Islet precursor cell (in vitro differentiated cells): ENCODE measurements at regions not wholly inside any gene's neighbourhood (a gene's known extent, or its start where the extent isn't known, plus 50 kb on each side); places are given as distances from the start of the nearest gene placed in this dataset.

ENCODE experiments used
- DNase-seq: peaks from one replicate; pipeline ENCODE4 v3.0.0-alpha.2; 2018

DNA sequence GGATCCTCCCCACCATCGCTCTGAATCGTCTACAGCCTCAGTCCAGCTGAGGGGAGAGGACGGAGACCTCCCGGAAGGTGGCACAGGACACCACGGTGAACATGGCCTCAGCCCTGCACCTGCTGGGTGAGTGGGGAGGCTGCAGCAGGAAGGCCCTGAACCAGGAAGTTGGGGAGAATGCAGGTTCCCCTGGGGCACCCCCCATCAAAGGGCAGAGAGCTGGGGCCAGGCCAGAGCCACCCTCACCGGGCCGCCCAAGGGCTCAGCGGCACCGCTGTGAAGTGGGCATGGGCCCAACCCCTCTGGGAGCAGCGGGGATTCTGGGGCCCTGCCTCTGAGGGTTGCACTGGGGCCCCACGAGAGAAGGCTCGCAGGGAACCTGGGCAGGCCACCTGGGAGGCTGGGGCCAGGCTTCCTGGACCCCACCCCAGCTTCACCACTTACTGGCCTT is 98.7 kb downstream of the MICALL2 start:
- no peak for DNase-seq

DNA sequence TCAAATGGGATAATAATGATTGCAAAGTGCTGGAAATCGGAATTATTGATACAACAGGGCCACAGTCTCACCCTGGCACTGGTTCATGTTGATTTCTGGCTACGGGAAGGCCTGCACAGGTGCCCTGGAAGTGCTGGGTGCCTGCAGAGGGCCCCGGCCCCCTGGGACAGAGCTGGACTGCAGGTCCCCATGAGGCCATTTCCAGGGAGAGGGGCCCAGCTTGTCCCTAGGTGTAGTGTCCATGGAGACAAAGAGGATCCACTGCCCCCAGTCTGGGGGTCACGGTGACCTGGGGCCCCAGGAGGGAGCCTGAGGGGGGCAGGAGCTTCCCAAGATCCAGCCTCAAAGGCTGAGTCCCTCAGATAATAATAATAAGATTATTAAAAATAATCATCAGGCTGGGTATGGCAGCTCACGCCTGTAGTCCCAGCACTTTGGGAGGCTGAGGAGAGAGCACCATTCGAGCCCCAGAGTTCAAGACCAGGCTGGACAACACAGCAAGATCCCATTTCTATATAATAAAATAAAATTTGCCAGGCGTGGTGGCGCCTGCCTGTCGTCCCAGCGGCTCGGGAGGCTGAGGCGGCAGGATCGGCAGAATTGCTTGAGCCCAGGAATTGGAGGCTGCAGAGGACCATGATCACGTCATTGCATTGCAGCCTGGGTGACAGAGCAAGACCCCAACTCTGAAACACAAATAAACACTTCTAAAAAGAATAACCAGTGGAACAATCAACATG is 98.1 kb downstream of the MICALL2 start:
- no peak for DNase-seq

DNA sequence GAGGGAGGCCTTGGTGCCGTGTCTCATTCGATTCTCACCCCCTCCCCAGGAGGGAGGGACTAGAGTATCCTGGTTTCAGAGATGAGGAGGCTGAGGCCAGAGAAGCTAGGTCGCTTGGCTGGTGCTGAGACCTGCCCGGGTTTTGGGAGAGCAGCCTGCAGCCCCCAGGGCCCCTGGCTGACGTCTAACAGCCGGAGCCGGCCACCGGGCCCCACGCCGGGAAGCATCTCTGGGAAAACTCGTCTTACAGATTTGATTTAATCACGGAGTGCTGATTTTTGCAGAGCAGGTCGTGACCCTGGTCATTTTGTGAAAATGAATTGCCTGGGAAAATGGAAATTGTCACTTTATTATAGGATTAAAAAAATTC is 97.5 kb downstream of the MICALL2 start:
- no peak for DNase-seq

DNA sequence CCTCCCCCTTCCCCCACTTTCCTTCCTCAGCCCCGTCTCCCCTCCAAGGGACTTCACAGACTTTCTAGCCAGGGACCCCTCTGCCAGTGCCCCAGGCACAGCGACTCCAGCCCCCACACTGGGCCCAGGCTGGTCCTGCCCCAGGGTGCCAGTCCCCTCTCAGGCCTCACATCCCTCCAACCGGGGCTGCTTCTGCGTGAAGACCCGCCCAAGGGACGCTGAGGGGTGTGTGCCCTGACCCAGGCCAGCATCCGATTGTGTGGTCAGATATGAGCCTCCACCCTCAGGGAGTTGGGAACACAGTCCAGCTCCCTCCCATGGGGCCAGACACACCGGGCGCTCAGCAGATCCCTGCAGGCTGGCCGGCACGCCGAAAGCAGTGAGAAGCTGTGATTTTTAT is 97.0 kb downstream of the MICALL2 start:
- DNase-seq: no peak

DNA sequence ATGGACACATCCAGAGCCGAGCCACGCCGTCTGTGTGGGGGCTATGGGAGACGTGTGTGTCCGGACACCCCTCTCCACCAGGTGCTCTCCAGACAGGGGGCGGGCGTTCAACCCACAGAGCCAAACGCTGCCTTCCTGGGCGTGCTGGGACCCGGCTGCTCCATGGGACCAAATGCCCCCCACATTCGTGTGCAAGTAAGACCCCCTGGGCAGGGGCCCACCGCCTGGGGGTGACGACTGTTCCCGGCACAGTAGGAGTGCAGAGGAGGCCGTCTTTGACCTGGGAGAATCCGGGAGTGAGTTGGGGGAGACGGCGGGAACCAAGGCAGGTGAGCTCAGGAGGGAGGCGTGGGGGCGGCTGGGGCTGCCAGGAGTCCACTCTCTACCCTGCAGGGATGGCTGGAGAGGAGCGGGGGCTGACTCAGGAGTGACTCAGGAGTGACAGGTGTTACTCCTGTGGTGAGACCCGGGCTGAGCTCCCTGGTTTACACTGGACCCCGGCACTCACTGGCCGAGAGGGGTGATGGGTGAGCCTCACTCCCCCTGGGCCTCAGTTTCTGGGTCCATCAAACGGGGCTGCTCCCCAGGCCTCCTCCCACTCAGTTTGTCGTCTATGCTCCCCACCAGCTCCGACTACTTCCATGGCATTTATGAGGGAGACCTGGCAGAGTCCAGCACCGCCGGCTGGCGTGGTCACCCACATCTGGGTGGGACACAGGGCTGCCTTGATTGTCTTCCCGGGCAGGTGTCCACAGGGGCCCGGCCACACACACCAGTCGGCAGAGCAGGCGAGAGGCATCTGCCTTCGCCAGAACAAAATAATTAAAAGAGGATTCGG is 95.0 kb downstream of the MICALL2 start:
- no peak for DNase-seq

DNA sequence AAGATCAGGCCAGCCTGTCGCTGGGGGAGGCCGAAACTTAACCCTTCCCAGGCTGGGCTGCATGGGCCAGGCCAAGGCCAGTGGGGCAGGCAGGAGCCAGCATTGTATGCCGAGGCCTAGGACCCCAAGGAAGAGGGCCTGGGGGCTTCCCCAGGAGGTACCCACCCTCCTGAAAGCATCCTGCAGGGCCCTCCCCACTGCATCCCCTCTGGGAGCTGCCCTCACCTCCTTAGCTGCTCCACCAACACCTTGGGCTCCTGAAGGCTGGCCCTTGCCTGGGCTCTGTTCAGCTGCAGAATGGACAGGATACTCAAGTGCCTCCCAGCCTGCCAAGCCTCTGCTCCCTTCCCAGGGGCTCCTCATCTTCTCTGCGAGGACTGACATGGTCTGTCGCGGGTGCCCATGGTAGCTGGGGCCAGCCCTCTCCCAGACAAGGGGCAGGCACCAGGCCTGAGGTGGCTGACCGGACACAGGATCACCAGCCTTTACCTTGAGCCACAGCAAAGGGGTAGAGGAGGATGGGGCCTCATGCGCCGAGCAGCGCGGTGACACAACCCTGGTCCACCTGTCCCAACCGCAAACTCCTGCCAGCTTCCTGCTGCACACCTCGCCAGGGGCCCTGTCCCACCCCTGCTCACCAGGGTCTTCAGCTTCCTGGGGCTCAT is 94.2 kb downstream of the MICALL2 start:
- no peak for DNase-seq

DNA sequence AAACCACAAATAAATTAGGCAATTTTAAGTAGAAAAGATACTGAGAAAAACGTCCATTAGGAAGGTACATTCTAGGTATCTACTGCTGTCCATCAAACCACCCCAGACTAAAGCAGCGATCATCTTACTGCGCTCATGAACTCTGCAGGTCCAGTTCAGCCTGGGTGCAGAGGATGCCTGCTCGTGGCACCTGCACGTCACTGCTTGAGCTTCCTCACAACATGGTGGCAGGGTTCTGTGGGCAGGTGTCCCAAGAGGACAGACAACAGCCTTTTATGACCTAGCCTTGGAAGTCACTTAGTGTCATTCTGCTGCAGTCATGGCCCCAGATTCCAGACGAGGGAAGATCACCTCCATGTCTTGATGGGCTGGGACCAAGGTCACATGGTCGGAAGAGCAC is 93.4 kb downstream of the MICALL2 start:
- no peak for DNase-seq

DNA sequence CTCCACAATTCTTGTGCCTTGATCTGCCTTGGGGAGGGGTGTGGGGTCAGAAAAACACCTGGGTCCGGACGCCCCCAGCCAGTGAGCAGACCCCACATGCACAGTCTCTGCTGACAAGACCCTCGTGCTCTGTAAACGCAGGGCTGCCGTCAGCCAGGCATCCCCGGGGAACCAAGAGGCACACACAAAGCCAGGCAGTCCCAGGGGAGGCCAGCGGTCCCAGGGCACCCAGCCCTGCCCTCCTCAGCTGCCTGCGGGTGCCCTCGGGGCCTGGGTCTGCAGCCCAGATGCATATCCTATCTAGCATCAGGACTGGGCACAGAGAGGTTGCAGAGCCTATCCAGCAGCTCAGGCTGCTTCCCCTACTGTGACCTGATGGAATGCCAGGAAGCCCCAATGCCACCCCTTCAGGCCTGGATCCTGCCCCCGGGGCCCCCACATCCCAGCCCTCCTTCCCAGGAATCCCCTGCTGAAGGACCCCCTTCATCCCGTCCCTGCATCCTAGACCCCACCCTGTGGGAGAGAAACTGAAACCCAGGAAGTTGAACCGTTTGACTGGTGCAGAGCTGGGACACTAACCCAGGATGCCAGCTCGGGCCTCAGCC is 92.4 kb downstream of the MICALL2 start:
- DNase-seq: no peak

DNA sequence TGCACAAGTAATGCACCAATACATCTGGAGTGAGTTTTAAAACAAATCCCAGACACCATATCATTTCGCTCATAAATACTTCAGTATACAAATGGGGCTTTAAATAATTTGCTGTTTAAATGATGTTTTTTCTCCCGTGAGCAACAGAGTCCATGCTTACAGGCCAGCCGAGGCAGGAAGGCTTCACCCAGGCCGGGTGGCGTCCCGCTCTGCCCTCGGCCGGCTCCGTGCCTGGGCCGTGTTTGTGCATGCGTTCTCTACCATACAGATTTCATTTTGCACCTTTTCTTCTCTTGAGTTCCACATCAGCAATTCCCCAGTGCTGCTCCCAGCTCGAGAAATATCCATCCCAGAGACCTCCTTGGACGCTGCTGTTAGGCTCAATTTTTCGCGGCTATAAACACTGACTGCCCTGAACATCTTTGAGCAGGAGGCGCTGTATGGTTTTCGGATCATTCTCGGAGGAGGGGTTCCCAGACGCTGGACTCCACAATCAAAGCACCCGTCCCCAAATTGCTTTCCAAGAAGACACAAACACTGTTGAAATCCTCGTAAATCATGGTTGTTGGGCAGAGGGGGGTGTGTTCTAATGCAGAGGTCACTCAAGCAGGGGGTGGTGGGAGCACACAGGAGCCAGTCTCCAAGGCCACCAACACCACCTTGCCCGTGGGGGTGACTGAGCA is 91.6 kb downstream of the MICALL2 start:
- no peak for DNase-seq

DNA sequence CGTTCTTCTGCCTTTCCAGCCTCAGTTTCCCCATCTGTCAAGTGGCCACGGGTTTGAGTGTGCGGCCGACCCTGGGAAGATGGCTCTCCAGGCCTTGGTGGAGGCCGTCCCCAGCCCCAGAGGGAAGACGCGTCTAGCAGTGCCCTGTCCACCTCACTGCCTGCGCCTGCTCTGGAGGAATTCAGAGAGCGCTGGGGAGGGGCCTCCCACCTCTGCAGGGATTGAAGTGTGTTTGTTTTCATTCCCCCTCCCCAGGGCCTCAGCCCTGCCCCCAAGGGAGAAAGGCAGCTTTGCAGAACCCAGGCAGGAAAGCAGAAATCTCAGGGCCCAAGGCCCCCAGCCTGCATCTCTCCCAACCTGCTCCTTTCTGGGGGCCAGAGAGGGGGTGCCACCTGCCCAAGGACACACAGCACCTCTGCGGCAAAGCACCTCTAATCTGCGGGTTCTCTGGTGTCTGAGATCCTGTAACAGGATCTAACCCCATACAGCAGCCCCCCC is 91.0 kb downstream of the MICALL2 start:
- peak; percentile 81 for DNase-seq

DNA sequence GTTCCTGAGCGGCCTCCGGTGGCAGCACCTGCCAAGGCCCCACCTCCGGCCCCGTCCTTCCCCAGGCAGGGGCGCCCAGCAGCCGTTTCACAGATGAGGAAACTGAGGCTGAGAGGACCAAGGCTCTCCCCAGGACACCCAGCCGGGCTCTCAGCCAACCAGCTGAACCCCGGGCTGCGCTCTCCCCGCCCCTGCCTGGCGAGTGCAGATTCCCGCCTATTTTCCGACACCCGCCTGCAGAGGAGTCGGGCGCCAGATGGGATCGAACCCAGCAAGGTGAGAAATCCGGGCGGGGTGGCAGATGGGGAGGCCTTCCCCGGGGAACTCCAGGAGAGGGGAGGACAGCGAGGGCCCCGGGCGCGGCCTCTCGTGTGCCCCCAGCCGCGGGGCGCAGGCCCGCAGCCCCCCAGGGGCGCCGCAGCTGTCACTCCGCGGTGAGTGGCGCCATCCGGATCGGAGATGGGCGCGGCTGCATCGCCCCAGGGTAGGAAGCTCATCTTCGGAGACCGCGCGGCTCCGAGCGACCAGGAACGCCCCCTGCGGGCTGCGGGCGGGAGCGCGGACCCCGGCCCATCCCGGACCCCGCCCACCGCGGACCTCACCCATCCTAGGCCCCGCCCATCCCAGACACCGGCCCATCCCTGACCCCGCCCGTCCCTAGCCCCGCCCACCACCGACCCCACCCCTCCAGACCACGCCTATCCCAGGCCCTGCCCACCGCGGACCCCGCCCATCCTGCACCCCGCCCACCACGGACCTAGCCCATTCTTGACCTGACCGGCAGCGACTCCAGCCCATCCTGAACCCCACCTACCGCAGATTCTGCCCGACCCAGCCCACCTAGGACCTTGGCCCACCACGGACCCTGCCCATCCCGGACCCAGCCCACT is 90.3 kb downstream of the MICALL2 start:
- DNase-seq: peak; percentile 93

DNA sequence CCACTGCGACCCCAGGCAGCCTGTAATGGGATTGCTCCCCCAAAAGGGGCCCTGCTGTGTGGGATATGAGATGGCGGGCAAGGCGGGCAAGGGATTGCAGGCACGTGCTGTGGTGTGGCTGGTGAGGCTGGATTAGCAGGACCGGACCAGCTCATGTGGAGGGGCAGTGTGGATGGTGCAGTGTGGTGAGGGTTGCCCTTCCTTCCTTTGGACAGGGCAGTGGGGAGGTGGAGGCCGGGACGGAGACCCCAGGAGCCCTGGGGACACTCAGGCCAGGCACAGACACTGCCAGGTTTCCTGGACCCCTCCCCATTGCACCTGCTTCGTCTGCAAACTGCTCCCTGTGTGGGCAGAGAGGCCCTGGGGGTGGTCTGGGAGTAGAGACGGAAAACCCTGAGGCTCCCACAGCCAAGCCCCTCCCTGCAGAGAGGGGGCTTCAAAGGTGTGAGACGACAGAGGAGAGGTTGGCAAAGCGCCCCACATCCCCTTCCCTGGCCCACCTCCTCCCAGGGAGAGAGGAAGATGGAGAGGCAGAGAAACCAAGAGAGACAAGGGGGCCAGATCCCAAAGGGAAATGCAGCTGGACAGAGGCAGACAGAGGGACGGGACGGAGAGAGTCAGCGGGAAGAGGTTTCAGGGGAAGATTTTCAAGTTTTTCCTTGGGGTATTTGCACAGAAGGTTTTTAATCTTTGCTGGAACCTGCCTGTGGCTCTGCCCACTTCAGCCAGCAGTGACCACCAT is 89.2 kb downstream of the MICALL2 start:
- DNase-seq: no peak

DNA sequence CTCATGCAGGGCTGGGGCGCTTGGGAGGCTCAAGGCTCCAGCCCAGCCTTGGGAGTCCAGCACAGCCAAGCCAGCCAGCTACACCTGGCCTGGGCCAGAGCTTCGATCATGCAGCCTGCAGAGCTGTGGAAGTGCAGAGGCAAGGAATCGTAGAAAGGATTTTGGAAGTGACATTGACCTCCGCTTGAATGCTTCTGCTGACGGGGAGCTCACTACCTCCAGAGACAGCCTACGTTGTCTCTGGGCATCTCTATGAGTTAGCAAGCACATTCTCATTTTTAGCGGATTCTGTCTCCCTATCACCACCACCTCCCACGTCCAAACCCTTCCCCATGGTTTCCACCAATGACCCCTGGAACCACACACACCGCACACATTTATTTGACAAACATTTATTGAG is 88.5 kb downstream of the MICALL2 start:
- DNase-seq: no peak

DNA sequence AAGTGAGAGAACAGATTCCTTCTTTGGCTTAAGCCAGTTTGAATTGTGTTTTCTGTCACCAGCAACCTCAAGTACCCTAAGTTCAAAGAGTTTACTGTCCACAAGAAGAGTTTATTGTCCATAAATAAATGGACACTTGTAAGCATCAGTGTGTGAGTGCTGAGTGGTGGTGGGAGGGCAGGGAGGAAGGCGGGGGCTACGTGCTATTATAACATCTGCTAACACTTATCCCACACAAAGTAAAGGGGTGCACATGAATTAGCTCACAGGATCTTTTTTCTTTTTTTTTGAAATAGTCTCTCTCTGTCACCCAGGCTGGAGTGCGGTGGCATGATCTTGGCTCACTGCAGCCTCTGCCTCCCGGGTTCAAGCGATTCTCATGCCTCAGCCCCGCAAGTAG is 87.2 kb downstream of the MICALL2 start:
- no peak for DNase-seq

DNA sequence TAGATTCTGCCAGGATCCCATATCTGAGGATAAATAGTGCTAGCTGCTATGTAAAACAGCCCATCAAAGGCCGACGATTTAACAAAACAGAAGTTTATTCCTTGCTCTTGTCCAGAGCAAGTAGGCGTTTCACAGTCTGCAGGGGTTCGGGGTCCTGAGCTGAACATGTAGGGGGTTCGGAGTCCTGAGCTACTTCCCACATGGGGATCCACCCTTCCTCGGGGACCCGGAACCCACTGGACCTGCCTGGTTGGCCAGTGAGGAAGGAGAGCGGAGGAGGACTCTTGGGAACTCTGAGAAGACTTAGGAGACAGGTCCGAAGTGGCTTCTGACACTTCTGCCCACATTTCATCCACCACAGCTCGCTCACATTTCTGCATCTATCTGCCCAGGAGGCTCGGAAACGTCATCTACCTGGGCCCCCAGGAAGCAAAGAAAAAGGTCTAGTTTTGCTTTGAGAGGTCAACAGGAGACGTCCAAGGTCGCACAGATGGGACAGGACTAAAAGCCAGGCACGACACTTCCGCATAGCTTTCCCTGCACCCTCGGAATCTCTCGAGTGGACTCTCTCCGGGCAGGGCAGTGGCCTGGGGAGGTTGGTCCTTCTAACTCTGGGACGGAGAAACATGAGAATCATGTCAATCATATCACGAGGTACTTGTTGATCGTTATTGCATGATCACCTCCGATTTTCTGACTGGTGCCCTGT is 86.4 kb downstream of the MICALL2 start:
- no peak for DNase-seq

DNA sequence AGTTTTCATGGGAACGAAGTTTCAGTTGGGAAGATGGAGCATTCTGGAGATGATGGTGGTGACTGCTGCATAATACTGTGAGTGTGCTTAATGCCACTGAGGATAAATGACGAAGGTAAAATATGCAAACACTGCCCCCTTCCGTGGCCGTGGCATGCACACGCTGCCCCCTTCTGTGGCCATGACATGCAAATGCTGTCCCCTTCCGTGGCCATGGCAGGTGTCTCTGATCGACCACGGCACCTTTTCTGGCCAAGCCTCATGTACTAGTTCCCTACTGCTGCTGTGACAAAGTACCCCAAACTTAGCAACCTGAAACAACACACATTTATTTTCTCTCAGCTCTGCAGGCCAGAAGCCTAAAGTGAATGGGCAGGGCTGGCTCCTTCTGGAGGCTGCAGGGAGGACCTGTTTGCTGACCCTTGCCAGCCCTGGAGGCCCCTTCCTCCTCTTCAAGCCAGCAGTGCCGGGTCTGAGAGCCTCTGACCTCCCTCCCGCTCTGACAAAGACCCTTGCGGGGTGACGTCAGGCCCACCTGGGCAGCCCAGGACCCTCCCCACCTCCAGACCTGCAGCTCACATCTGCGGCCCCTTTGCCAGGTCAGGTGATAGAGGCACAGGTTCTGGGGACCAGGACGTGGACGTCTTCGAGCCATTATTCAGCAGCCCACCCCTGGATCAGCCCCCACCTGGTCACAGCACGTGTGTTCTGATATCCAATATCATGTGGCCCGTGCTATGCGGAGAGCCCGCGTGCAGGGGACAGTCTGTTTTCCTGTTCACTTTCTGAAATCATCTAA is 82.0 kb downstream of the MICALL2 start:
- no peak for DNase-seq

DNA sequence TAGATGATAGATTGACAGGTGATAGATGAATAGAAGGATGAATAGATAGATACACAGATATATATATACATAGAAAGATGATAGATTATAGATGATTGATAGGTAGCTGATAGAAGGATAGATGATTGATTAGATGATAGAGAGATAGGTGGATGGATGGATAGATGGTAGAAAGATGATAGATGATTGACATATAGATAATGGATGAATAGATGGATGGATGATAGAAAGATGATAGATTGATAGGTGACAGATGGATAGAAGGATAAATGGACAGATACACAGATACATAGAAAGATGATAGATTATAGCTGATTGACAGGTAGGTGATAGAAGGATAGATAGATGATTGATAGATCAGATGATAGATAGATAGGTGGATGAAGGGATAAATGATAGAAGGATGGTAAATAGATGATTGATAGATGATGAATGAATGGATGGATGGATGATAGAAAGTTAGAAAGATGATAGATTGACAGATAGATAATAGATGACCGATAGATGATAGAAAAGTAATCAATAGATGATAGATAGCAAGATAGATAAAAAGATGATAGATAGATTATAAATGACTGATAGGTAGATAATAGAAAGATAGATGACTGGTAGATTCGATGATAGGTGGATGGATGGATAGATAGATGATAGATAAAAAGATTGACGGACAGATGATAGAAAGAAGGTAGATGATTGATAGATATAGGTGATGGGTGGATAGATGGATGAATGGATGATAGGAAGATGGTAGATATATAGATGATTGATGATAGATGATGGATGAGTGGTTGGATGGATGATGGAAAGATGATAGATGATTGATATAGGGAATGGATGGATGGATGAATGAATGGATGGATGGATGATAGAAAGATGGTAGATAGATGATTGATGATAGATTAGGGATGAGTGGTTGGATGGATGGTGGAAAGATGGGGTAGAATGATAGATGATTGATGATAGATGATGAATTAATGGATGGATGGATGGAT is 80.4 kb downstream of the MICALL2 start:
- DNase-seq: no peak

DNA sequence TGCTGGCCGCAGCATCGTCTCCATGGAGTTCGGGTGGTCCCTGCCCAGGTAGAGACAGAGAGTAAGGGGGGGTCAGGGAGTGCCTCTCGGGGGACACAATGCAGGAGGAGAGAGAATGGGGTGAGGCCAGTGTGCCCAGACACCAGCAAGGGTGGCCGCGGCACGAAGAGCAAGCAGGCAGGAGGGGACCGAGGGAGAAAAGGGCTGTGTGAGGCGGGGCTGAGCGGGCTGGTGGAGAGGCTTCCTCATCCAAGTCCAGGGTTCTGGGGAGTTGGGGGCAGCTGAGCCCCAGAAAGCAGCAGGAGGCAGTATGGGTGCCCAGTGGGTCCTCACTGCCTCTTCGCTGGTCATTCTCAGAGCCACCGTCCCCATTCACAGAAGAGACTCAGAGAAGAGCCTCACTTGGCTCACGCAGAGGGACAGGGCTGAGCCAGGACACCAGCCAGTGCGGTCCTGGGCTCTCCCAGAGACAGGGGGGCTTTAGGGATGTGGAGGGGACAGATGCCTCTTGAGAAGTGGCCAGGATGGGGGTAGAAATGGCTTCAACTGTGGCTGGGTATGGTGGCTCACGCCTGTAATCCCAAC is 78.9 kb downstream of the MICALL2 start:
- no peak for DNase-seq
